ENCODE measurements at regions not wholly inside any gene's neighbourhood (a gene's known extent, or its start where the extent isn't known, plus 50 kb on each side); places are given as distances from the start of the nearest gene placed in this dataset.

- DNase-seq (ENCODE audit: low spot score) = no peak
These were observed 50.9 kb downstream of the TNP1 start for GRCh38 chr2:216808805-216809425.

GRCh38 chr2:216807857-216808272, 52.0 kb downstream of the TNP1 start:
- DNase-seq (ENCODE audit: low spot score) = no peak

- no peak for DNase-seq (ENCODE audit: low spot score)
These were observed 55.2 kb downstream of the TNP1 start for GRCh38 chr2:216804357-216805350.

- no peak for DNase-seq (ENCODE audit: low spot score)
These were observed 56.1 kb downstream of the TNP1 start for GRCh38 chr2:216803791-216804190.

- DNase-seq (ENCODE audit: low spot score) = no peak
These were observed 57.2 kb downstream of the TNP1 start for GRCh38 chr2:216802516-216803215.

DNA sequence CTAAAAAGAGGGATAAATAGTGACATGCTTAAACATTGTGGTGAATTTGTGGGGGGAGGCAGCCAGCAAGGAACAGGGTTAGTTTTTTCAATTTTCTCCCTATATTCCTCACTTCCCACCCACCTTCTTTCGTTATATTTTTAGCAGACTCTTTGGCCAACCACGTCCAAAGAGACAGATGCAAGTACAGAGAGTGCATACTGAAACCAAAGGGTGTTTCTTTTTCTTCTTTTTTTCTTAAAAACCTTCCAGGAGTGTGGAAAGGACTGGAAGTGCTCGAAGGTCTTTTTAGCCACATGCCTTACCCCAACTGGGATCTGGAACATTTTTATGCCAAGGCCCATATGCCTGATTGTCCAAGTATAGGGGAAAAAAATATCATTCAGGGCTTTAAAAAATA, 59.0 kb downstream of the TNP1 start:
- DNase-seq (ENCODE audit: low spot score) = no peak

DNA sequence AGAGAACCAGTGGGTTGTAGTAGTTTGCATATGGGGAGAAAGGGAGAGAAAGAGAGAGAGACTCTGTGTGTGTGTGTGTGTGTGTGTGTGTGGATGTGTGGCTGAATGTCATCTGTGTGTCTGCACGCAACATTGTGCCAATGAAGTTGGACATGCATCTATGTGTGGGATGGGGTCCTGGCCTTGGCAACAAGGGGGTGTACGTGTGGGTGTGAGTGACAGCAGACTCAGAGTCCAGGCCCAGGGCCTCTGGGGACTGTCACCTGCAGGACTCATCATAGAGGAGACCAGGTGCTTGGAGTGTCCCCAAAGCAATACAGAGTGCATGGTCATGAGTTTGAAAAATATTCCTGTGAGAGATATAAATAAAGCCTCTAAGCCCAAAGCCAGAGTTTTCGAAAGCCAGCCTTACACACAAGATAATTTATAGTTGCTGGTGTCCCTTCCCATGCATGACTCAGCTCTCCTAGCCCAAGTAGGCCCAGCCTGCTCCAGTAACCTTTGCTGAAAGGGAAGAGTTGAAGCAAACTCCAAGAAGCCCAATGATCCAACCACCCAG, 59.9 kb downstream of the TNP1 start:
- DNase-seq (ENCODE audit: low spot score) = no peak

DNA sequence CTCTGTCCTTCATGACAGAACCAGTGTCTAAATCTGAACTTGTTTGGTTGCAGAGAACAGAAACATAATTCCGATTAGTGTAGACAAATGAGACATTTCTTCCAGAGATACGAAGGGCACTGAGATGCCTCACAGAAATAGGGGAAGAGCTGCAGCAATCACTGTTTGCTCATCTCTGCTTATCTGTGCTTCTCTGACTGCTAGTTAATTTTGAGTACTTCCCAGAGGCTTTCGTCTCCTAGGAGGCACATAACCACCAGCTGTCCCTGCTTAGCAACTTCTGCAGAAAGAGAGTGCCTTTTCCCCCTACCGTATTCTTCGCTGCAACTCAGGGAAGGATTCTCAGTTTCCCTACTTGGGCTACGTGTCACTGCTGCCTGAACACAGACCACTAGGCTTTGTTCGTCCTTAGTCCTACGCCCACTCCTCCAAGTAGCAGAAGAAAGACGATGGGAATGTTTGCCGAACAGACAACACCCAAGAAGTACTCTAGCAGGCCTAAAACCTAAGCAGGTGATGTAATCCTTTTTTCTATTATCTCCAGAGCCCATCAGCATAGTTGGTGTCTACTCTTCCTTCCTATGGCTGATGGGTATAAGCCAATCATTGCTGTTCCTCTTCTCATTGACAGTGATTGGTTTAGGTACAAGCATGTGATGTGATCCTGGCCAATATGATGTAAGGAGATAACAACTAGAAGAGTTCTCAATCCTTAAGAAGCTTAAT, 63.6 kb downstream of the TNP1 start:
- DNase-seq (ENCODE audit: low spot score) = no peak

GRCh38 chr2:216793386-216793785, 66.5 kb downstream of the TNP1 start:
- no peak for DNase-seq (ENCODE audit: low spot score)

DNA sequence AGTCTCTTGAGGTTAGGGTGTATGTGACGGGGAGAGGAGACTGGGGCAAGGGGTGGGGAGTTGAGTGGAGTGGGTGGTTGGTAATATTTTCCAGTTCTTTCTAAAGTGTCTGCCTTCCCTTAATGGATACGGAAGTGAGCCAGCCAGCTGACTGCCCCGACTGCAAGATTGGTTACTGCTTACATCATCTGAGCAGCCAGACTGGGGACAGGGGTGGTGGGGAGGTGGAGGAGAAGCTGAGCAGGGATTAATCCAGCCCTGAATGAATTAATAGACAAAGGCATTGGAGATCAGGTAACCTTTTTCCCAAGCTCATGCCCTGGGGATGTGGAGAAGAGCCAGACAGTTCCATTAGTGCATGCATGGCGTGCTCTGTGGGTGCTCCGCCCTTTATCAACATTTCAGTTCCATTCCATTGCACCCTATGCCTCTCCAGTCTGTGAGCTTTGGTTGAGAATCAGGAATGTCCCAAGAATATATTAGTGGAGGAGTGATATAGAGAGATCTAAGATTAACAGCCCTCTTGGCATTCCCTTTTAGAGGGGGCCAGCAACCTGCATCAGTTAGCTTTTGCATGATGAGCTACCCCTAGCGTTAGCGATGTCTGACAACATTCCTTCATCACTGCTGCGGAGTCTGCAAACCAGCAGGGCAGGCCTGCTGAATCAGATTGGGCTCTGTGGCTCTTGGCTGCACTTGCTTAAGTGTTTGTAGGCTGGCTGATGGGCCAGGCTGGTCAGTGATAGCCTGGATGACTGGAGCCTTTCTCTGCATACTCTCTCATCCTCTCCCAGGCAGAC, 67.4 kb downstream of the TNP1 start:
- no peak for DNase-seq (ENCODE audit: low spot score)

- no peak for DNase-seq (ENCODE audit: low spot score)
These were observed 68.6 kb downstream of the TNP1 start for GRCh38 chr2:216791303-216791702.

GRCh38 chr2:216789081-216789480, 70.8 kb downstream of the TNP1 start:
- DNase-seq (ENCODE audit: low spot score) = peak; percentile 12

GRCh38 chr2:216787851-216788540, 71.9 kb downstream of the TNP1 start:
- DNase-seq (ENCODE audit: low spot score) = no peak

DNA sequence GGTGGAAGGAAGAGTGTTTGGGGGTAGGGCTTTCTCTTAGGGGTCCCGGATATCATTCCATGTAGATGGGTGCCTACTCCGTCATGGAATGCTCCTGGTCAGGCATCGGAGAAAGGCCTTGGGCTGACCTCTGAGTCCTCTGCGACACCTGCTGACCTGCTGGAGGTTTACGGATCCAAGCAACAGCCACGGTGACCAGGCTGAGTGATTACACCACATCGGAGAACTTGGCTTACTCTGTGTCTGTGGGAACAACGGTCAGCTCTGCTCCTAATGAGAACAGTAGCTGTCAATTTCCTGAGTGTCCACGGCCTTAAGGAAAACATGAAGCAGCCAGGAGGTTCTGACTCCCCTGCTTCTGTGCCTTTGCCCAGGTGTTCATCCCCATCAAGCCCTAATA, 73.2 kb downstream of the TNP1 start:
- DNase-seq (ENCODE audit: low spot score) = no peak

GRCh38 chr2:216784456-216784855, 75.4 kb downstream of the TNP1 start:
- DNase-seq (ENCODE audit: low spot score) = no peak

- no peak for DNase-seq (ENCODE audit: low spot score)
These were observed 78.2 kb downstream of the TNP1 start for GRCh38 chr2:216781709-216782108.

DNA sequence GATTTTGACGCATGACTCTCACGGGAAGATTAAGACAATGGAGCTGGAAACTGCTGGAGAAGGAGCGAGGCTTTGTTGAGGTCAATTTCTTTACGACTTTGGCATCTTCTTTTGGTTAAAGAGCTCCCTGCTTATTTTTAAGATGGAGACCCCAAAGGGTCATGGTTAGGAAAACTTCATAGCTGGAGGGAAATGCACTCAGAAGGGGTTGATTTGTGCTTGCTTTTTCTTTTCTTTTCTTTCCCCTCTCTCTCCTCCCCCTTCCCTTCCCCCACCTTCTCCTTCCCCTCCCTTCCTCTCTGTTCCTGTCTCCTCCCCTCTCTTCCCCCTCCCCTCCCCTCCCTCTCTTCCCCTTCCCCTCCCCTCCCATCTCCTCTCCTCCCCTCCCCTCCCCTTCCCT, 79.0 kb downstream of the TNP1 start:
- DNase-seq (ENCODE audit: low spot score) = no peak

- peak; percentile 65 for DNase-seq (ENCODE audit: low spot score)
These were observed 82.1 kb downstream of the TNP1 start for GRCh38 chr2:216777637-216778273.

DNA sequence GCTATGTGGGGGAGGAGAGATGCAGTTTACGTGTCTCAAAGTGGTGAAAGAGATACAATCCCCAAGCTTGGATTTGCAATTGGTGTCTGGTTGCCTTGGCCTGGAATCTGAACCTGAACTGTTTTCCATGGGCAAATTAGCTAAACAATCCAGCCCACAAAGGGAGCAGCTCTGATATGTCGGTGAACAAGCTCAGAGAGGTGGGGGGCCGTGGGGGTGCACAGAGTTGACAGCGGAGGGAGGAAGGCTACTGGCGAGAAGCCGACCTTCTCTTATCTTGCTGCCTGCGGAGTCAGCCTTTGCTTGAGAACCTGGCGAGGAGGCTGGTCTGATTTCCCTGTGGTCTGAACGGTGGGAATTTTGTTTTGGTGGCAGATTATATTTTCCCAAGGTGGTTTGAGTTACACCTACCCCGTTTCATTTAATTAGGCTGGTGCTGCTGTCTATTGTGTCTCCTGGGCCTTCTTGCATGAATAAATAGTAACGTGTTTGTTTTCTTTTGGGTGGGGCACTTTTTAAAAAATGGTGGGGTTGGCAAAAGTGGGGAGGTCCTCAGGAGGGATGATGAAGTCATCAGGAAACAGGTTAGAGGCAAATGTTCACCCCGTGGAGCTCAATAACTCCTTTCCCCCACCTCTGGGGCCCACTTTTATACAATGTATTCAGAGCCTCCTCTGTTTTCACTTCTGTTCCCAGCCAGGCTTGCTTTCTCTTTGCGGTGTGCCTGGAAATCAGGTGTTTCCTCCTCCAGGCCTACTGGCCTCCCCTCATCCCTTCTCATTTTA, 80.9 kb upstream of the IGFBP5 start:
- DNase-seq (ENCODE audit: low spot score) = no peak

Data from hematopoietic multipotent progenitor cell treated with erythropoietin and hydrocortisone succinate and interleukin-3 and kit ligand, for 17 days (in vitro differentiated cells).